ENCODE measurements at regions not wholly inside any gene's neighbourhood (a gene's known extent, or its start where the extent isn't known, plus 50 kb on each side); places are given as distances from the start of the nearest gene placed in this dataset.
"Not testable (repeated sequence)": the region's sequence is repeated elsewhere in the genome, so short reads cannot be mapped to it uniquely, and the experiment has no call there.

DNA sequence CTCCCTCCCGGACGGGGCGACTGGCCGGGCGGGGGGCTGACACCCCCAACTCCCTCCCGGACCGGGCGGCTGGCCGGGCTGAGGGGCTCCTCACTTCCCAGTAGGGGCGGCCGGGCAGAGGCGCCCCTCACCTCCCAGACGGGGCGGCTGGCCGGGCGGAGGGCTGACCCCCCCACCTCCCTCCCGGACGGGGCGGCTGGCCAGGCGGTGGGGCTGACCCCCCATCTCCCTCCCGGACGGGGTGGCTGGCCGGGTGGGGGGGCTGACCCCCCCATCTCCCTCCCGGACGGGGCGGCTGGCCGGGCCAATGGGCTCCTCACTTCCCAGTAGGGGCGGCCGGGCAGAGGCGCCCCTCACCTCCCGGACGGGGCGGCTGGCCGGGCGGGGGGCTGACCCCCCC, 502.0 kb upstream of the ALG10B start:
- H3K4me3 Mint-ChIP-seq; POLR2A ChIA-PET; CTCF ChIA-PET; ATAC-seq; DNase-seq (ENCODE audit: low spot score); H3K4me1 Mint-ChIP-seq; H3K27ac Mint-ChIP-seq: not testable (repeated sequence)
- Mint-ChIP-seq H3K27me3 (ENCODE audit: low read depth) (peaks cover 15% of the 10 kb centered on the region), H3K36me3 (peaks cover 67% of the 10 kb centered on the region), H3K9me3 (peaks cover 69% of the 10 kb centered on the region)
